Activated CD4-positive, alpha-beta T cell treated with anti-CD3 and anti-CD28 coated beads for 36 hours (primary cell): ENCODE measurements at regions not wholly inside any gene's neighbourhood (a gene's known extent, or its start where the extent isn't known, plus 50 kb on each side); places are given as distances from the start of the nearest gene placed in this dataset.

Experiments
- ATAC-seq: fragments of 200-7000 bp; cut with Tn5 transposase; one replicate; pipeline ENCODE4 v1.10.0; 2021; ENCODE audit warnings: mild to moderate bottlenecking, moderate library complexity
- CTCF ChIA-PET: fragments of 350-600 bp; sonication (Branson Sonifier 250); formaldehyde crosslinking; loops from one replicate; lab custom pipeline; 2021; ENCODE audit warnings: antibody characterized with exemption; lab: Charles Lee
- POLR2A ChIA-PET: fragments of 350-600 bp; sonication (Branson Sonifier 250); formaldehyde crosslinking; loops from one replicate; lab custom pipeline; 2021; ENCODE audit warnings: antibody characterized with exemption, inconsistent platforms; lab: Charles Lee
- DNase-seq: peaks from one replicate; pipeline ENCODE4 v3.0.0-alpha.2; 2020
- H3K27ac Mint-ChIP-seq: one replicate; pipeline ENCODE4 v1.8.0; 2021; ENCODE audit warnings: mixed read lengths
- H3K27me3 Mint-ChIP-seq: one replicate; pipeline ENCODE4 v1.8.0; 2021; ENCODE audit warnings: mixed read lengths
- H3K36me3 Mint-ChIP-seq: one replicate; pipeline ENCODE4 v1.8.0; 2021; ENCODE audit warnings: low read depth, mixed read lengths
- H3K4me1 Mint-ChIP-seq: one replicate; pipeline ENCODE4 v1.8.0; 2021; ENCODE audit warnings: mixed read lengths
- H3K4me3 Mint-ChIP-seq: one replicate; pipeline ENCODE4 v1.8.0; 2021; ENCODE audit warnings: mild to moderate bottlenecking, moderate library complexity, mixed read lengths
- H3K9me3 Mint-ChIP-seq: one replicate; pipeline ENCODE4 v1.8.0; 2021; ENCODE audit warnings: low read depth, mixed read lengths
- intact Hi-C, 2 experiments: fragments of 100-400 bp; cut with DNase I in 1 of 2; cut with micrococcal nuclease in 1 of 2; formaldehyde crosslinking; loops; one replicate each; pipeline versions ENCODE4 v1.14.2 to v1.15.1; 2022 to 2024; cut with DNase I, micrococcal nuclease

DNA sequence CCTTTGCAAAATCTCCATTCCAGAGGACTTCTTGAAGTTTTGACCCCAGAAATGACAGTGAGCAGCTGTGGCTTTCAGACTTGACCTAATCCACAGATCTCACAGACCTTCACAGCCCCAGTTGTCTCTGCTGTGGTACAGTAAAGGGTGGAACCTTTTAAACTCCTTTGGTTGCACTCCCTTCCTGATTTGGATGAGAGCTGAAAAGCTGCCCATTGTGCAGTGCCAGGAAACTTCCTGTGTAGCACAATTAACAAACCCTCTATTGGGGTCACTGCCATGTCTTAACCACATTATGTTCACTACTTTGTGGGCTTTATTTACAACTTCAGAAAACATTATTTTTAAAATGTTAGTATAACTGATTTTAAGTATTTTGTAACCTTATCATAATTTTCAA is 56.7 kb upstream of the PCSK5 start:
- DNase-seq = no peak
- H3K27me3 Mint-ChIP-seq = peaks cover 2% of the 10 kb centered on the region
- H3K4me1 Mint-ChIP-seq = no peaks in the 10 kb centered on the region
- ATAC-seq = no peak
- ChIA-PET CTCF (no interaction called here), POLR2A (no interaction called here)
- H3K36me3 Mint-ChIP-seq = no peaks in the 10 kb centered on the region
- H3K27ac Mint-ChIP-seq = no peak overlapping the region
- H3K4me3 Mint-ChIP-seq = no peak overlapping the region
- intact Hi-C loops = no loop called here
- H3K9me3 Mint-ChIP-seq = no peaks in the 10 kb centered on the region

DNA sequence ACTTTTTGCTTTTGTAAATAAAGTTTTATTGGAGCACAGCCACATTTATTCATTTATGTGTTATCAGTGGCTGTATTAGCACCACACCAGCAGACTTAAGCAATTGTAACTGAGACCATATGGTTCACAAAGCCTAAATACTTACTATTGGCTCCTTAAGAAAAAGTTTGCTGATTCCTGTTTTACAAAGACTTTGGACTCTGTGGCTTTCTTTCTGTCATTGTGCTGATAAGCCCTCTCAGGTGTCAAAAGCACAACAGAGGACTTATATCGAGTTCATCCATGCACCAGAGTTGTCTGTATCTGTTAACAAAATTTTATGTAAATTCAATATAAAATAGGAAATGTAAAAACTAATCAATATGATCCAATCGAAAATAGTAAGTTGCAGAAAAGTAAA is 55.6 kb upstream of the PCSK5 start:
- ChIA-PET CTCF (no interaction called here), POLR2A (no interaction called here)
- intact Hi-C loops = no loop called here
- H3K4me3 Mint-ChIP-seq = no peak overlapping the region
- H3K27ac Mint-ChIP-seq = no peak overlapping the region
- H3K9me3 Mint-ChIP-seq = no peaks in the 10 kb centered on the region
- H3K36me3 Mint-ChIP-seq = no peaks in the 10 kb centered on the region
- H3K27me3 Mint-ChIP-seq = no peaks in the 10 kb centered on the region
- no peak for DNase-seq
- H3K4me1 Mint-ChIP-seq = no peaks in the 10 kb centered on the region
- ATAC-seq = no peak
